ENCODE measurements at regions not wholly inside any gene's neighbourhood (a gene's known extent, or its start where the extent isn't known, plus 50 kb on each side); places are given as distances from the start of the nearest gene placed in this dataset.
A peak's percentile ranks its signal among the peaks of the same experiment; 100 is the strongest.

GRCh38 chr6:23659125-23659524, 466.9 kb upstream of the NRSN1 start:
- ATAC-seq = peak; percentile 90
- no peak overlapping the region for H3K4me3 Mint-ChIP-seq
- no peak overlapping the region for H3K27ac Mint-ChIP-seq
- H3K36me3 Mint-ChIP-seq = no peaks in the 10 kb centered on the region
- H3K9me3 Mint-ChIP-seq = no peaks in the 10 kb centered on the region
- CTCF ChIA-PET = no interaction called here
- POLR2A ChIA-PET = no interaction called here
- TF ChIP-seq GTF2I (CRISPR knock-in tag; conservative IDR thresholded peaks at IDR 0.05) (no peak), ATF1 (CRISPR knock-in tag; IDR thresholded peaks at IDR 0.05) (no peak), ZNF396 (CRISPR knock-in tag; IDR thresholded peaks at IDR 0.05; ENCODE audit: borderline replicate concordance) (no peak), CTCF (IDR thresholded peaks at IDR 0.05) (peak; percentile 45), ZNF121 (CRISPR knock-in tag; IDR thresholded peaks at IDR 0.05) (no peak), ZSCAN18 (CRISPR knock-in tag; IDR thresholded peaks at IDR 0.05) (no peak)
- peaks cover 20% of the 10 kb centered on the region for H3K4me1 Mint-ChIP-seq
- H3K27me3 Mint-ChIP-seq (ENCODE audit: low read depth) = no peaks in the 10 kb centered on the region; the same call in 1 of the 2 replicates
- peak; percentile 48 for DNase-seq (ENCODE audit: low spot score)

DNA sequence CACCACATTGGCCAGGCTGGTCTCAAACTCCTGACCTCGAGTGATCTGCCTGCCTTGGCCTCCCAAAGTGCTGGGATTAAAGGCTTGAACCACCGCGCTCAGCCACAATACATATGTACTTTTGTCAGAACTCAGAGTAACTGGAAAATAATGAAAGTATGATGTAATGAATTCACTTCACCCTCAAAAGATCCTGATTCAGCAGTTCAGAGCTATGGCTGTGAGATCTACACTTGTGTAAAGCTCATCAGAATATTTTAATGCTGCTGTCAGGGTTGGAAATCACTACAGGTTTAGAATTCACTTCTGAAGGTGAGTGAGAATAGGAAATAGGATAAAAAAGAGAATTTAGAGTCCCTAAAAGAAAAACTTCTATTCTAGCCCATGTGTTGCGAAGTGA, 464.5 kb upstream of the NRSN1 start:
- Mint-ChIP-seq H3K27me3 (ENCODE audit: low read depth) (no peaks in the 10 kb centered on the region), H3K4me1 (peaks cover 14% of the 10 kb centered on the region), H3K9me3 (peaks cover 4% of the 10 kb centered on the region), H3K27ac (no peak overlapping the region), H3K4me3 (no peak overlapping the region), H3K36me3 (peaks cover under 1% of the 10 kb centered on the region; the same call in 1 of the 2 replicates)
- CTCF ChIA-PET = interaction anchor here (0.6 kb wide), 1 partner anchor 104 kb away, joined by 3 read pairs; no protein-coding TSS in a partner anchor
- no peak for TF ChIP-seq TP53 (CRISPR knock-in tag; IDR thresholded peaks at IDR 0.05)
- POLR2A ChIA-PET = no interaction called here
- DNase-seq (ENCODE audit: low spot score) = no peak
- no peak for ATAC-seq

- DNase-seq (ENCODE audit: low spot score) (no peak), ATAC-seq (no peak)
- ChIA-PET POLR2A (no interaction called here), CTCF (no interaction called here)
- peaks cover 9% of the 10 kb centered on the region for H3K4me1 Mint-ChIP-seq
- no peak overlapping the region for H3K4me3 Mint-ChIP-seq
- H3K36me3 Mint-ChIP-seq = peaks cover 8% of the 10 kb centered on the region; the same call in 1 of the 2 replicates
- H3K9me3 Mint-ChIP-seq = peaks cover 19% of the 10 kb centered on the region
- H3K27ac Mint-ChIP-seq = no peak overlapping the region
- H3K27me3 Mint-ChIP-seq (ENCODE audit: low read depth) = no peaks in the 10 kb centered on the region
- TF ChIP-seq CBFB (CRISPR knock-in tag; IDR thresholded peaks at IDR 0.05; ENCODE audit: low read depth) = no peak
- TF ChIP-seq IRF1 (CRISPR knock-in tag; IDR thresholded peaks at IDR 0.05) = no peak
- TF ChIP-seq ZNF232 (CRISPR knock-in tag; IDR thresholded peaks at IDR 0.05) = no peak
- TF ChIP-seq NR3C1 (CRISPR knock-in tag; conservative IDR thresholded peaks at IDR 0.05; ENCODE audit: low read depth) = no peak
- TF ChIP-seq ZNF423 (CRISPR knock-in tag; IDR thresholded peaks at IDR 0.05) = no peak
- TF ChIP-seq, protein P1, sequence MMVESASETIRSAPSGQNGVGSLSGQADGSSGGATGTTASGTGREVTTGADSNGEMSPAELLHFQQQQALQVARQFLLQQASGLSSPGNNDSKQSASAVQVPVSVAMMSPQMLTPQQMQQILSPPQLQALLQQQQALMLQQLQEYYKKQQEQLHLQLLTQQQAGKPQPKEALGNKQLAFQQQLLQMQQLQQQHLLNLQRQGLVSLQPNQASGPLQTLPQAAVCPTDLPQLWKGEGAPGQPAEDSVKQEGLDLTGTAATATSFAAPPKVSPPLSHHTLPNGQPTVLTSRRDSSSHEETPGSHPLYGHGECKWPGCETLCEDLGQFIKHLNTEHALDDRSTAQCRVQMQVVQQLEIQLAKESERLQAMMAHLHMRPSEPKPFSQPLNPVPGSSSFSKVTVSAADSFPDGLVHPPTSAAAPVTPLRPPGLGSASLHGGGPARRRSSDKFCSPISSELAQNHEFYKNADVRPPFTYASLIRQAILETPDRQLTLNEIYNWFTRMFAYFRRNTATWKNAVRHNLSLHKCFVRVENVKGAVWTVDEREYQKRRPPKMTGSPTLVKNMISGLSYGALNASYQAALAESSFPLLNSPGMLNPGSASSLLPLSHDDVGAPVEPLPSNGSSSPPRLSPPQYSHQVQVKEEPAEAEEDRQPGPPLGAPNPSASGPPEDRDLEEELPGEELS (CRISPR knock-in tag; IDR thresholded peaks at IDR 0.05) = no peak
- no peak for TF ChIP-seq ZSCAN18 (CRISPR knock-in tag; IDR thresholded peaks at IDR 0.05)
- TF ChIP-seq CREB1 (CRISPR knock-in tag; IDR thresholded peaks at IDR 0.05) = no peak
- no peak for TF ChIP-seq RELA (CRISPR knock-in tag; IDR thresholded peaks at IDR 0.05; ENCODE audit: borderline replicate concordance)
- no peak for TF ChIP-seq SMAD4 (CRISPR knock-in tag; IDR thresholded peaks at IDR 0.05)
- no peak for TF ChIP-seq ATF2 (CRISPR knock-in tag; IDR thresholded peaks at IDR 0.05; ENCODE audit: borderline replicate concordance, low read depth)
- TF ChIP-seq ZBTB21 (CRISPR knock-in tag; IDR thresholded peaks at IDR 0.05; ENCODE audit: borderline replicate concordance) = no peak
- no peak for TF ChIP-seq IRF2 (CRISPR knock-in tag; IDR thresholded peaks at IDR 0.05; ENCODE audit: borderline replicate concordance, low read depth)
- TF ChIP-seq ZNF512 (CRISPR knock-in tag; IDR thresholded peaks at IDR 0.05; ENCODE audit: borderline replicate concordance) = no peak
- no peak for TF ChIP-seq FOXK1 (CRISPR knock-in tag; IDR thresholded peaks at IDR 0.05)
Measured at GRCh38 chr6:23663096-23663495, 462.9 kb upstream of the NRSN1 start.
